ENCODE measurements at regions not wholly inside any gene's neighbourhood (a gene's known extent, or its start where the extent isn't known, plus 50 kb on each side); places are given as distances from the start of the nearest gene placed in this dataset.

GRCh38 chr9:107784235-107784958 is 294.8 kb upstream of the KLF4 start:
- H3K9me3 ChIP-seq, result no peaks in the 10 kb centered on the region
- 70 to 77% methylated on average over 12 of the region's 12 CpGs for WGBS, 2 donors
- H3K4me3 ChIP-seq, result no peak overlapping the region
- H3K4me1 ChIP-seq, result no peaks in the 10 kb centered on the region
- no peak overlapping the region for H3K27ac ChIP-seq
- H3K27me3 ChIP-seq, result no peaks in the 10 kb centered on the region
- DNase-seq, result peak; percentile 72
- no peaks in the 10 kb centered on the region for H3K36me3 ChIP-seq
- intact Hi-C loops (cut with DNase I), result no loop called here
- TF ChIP-seq CTCF (IDR thresholded peaks at IDR 0.05) (no peak), POLR2A (IDR thresholded peaks at IDR 0.05) (no peak), EP300 (IDR thresholded peaks at IDR 0.05) (no peak), POLR2AphosphoS5 (IDR thresholded peaks at IDR 0.05) (no peak)

GRCh38 chr9:107782789-107783188 is 293.2 kb upstream of the KLF4 start:
- no peaks in the 10 kb centered on the region for H3K4me1 ChIP-seq
- no peak overlapping the region for H3K4me3 ChIP-seq
- H3K36me3 ChIP-seq, result no peaks in the 10 kb centered on the region
- TF ChIP-seq EP300 (IDR thresholded peaks at IDR 0.05) (no peak), POLR2AphosphoS5 (IDR thresholded peaks at IDR 0.05) (no peak), POLR2A (IDR thresholded peaks at IDR 0.05) (no peak), CTCF (IDR thresholded peaks at IDR 0.05) (no peak)
- no peak overlapping the region for H3K27ac ChIP-seq
- no peaks in the 10 kb centered on the region for H3K27me3 ChIP-seq
- intact Hi-C loops (cut with DNase I), result no loop called here
- no peak for DNase-seq
- WGBS, 2 donors, result 86 to 95% methylated on average over 4 of the region's 4 CpGs
- H3K9me3 ChIP-seq, result no peaks in the 10 kb centered on the region

- Histone ChIP-seq H3K27ac (no peak overlapping the region), H3K4me3 (no peak overlapping the region), H3K36me3 (no peaks in the 10 kb centered on the region), H3K4me1 (no peaks in the 10 kb centered on the region), H3K9me3 (no peaks in the 10 kb centered on the region), H3K27me3 (no peaks in the 10 kb centered on the region)
- TF ChIP-seq POLR2AphosphoS5 (IDR thresholded peaks at IDR 0.05) (no peak), EP300 (IDR thresholded peaks at IDR 0.05) (no peak), CTCF (IDR thresholded peaks at IDR 0.05) (no peak), POLR2A (IDR thresholded peaks at IDR 0.05) (no peak)
- WGBS, 2 donors, result 42 to 75% methylated on average over 3 of the region's 3 CpGs
- intact Hi-C loops (cut with DNase I), result no loop called here
- DNase-seq, result no peak
Observed at GRCh38 chr9:107782381-107782780, 292.8 kb upstream of the KLF4 start.

GRCh38 chr9:107780960-107781359 is 291.4 kb upstream of the KLF4 start:
- DNase-seq, result no peak
- intact Hi-C loops (cut with DNase I), result no loop called here
- Histone ChIP-seq H3K27ac (no peak overlapping the region), H3K4me3 (no peak overlapping the region), H3K9me3 (no peaks in the 10 kb centered on the region), H3K27me3 (no peaks in the 10 kb centered on the region), H3K36me3 (no peaks in the 10 kb centered on the region), H3K4me1 (no peaks in the 10 kb centered on the region)
- WGBS, 2 donors, result 37 to 62% methylated on average over 3 of the region's 3 CpGs
- TF ChIP-seq POLR2A (IDR thresholded peaks at IDR 0.05) (no peak), POLR2AphosphoS5 (IDR thresholded peaks at IDR 0.05) (no peak), CTCF (IDR thresholded peaks at IDR 0.05) (no peak), EP300 (IDR thresholded peaks at IDR 0.05) (no peak)

GRCh38 chr9:107779731-107780130 is 290.2 kb upstream of the KLF4 start:
- H3K9me3 ChIP-seq, result no peaks in the 10 kb centered on the region
- WGBS, 2 donors, result 75 to 82% methylated on average over 3 of the region's 3 CpGs
- no peak overlapping the region for H3K4me3 ChIP-seq
- no peaks in the 10 kb centered on the region for H3K4me1 ChIP-seq
- H3K27me3 ChIP-seq, result no peaks in the 10 kb centered on the region
- TF ChIP-seq POLR2A (IDR thresholded peaks at IDR 0.05) (no peak), EP300 (IDR thresholded peaks at IDR 0.05) (no peak), CTCF (IDR thresholded peaks at IDR 0.05) (no peak), POLR2AphosphoS5 (IDR thresholded peaks at IDR 0.05) (no peak)
- no peak for DNase-seq
- H3K27ac ChIP-seq, result no peak overlapping the region
- intact Hi-C loops (cut with DNase I), result no loop called here
- no peaks in the 10 kb centered on the region for H3K36me3 ChIP-seq
